PC-9 (cell line): ENCODE measurements at regions not wholly inside any gene's neighbourhood (a gene's known extent, or its start where the extent isn't known, plus 50 kb on each side); places are given as distances from the start of the nearest gene placed in this dataset.

Experiments used
- CTCF ChIP-seq: fragments of 200-600 bp; sonication (generic); conservative IDR thresholded peaks from 2 replicates; pipeline ENCODE4 v1.6.1; 2017; ENCODE audit warnings: mixed run types, antibody characterized with exemption, mild to moderate bottlenecking, moderate library complexity
- EZH2 ChIP-seq: fragments of 200-600 bp; sonication (generic); IDR thresholded peaks from 2 replicates; pipeline ENCODE4 v1.8.0; 2017; ENCODE audit warnings: antibody characterized with exemption, low read depth

GRCh38 chr12:88342251-88342806 lies 200.2 kb downstream of the TMTC3 start:
- TF ChIP-seq CTCF (no peak), EZH2 (no peak)
